Sigmoid colon (tissue), 4 donors: ENCODE measurements at regions not wholly inside any gene's neighbourhood (a gene's known extent, or its start where the extent isn't known, plus 50 kb on each side); places are given as distances from the start of the nearest gene placed in this dataset.

Experiments used
- EP300 ChIP-seq, 4 donors: sonication (generic); formaldehyde crosslinking; IDR thresholded peaks; one replicate each; pipeline ENCODE4 v1.6.1; 2017; ENCODE audit warnings: antibody characterized with exemption in 4 of 4
- POLR2A ChIP-seq, 2 donors: fragments of 450-650 bp; IDR thresholded peaks; one replicate each; pipeline ENCODE4 v1.6.1; 2016; ENCODE audit warnings: antibody characterized with exemption in 2 of 2, mild to moderate bottlenecking in 2 of 2, moderate library complexity in 2 of 2
- POLR2AphosphoS5 ChIP-seq, 4 donors: sonication (generic); formaldehyde crosslinking; IDR thresholded peaks; one replicate each; pipeline ENCODE4 v1.6.1; 2017; ENCODE audit warnings: antibody characterized with exemption in 4 of 4

- TF ChIP-seq EP300 (IDR thresholded peaks at IDR 0.05) (no peak), POLR2AphosphoS5 (IDR thresholded peaks at IDR 0.05) (no peak), POLR2A (IDR thresholded peaks at IDR 0.05) (no peak)
Observed at GRCh38 chr6:79776076-79776475, 144.9 kb downstream of the SH3BGRL2 start.
